ENCODE measurements at regions not wholly inside any gene's neighbourhood (a gene's known extent, or its start where the extent isn't known, plus 50 kb on each side); places are given as distances from the start of the nearest gene placed in this dataset.

DNA sequence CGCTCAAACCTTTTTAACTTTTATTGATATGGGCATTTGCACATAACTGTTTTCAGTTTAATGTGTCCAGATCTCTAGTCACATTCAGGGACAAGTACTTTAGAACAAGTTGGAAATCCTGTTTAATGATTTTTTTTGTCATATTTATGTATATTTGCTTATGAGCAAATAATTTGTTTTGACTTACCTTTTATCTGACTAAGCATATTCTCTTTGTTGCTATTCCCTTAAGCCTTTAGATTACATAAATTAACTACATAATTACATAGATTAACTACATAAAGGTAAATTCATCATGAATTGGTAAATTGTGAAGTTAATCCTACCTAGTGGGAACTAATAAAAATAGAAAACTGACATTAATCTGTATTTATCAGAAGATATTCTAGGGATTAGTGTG, 523.5 kb upstream of the MAN1A1 start:
- no peak overlapping the region for H2BK15ac ChIP-seq (ENCODE audit: low read length)
- H3K4me1 ChIP-seq (replicated peaks in 1 of 4; ENCODE audit: control insufficient read depth in 3 of 4, insufficient read depth in 4 of 4, low read length in 3 of 4), result no peaks in the 10 kb centered on the region
- no peak overlapping the region for H3K4me3 ChIP-seq (ENCODE audit: extremely low read depth in 1 of 4, insufficient read depth in 2 of 4, low read depth in 3 of 4, low read length in 4 of 4)
- no peaks in the 10 kb centered on the region for H3K23me2 ChIP-seq (ENCODE audit: low read depth, low read length)
- H4K5ac ChIP-seq (ENCODE audit: insufficient read length, low read depth, low read length), result no peak overlapping the region
- no peak overlapping the region for H2BK12ac ChIP-seq (ENCODE audit: low read depth, low read length)
- H3K79me1 ChIP-seq (ENCODE audit: low read depth, low read length), result no peaks in the 10 kb centered on the region
- FAIRE-seq, result no peak
- H2BK120ac ChIP-seq (replicated peaks; ENCODE audit: low read depth, low read length), result no peak overlapping the region
- DNase-seq (ENCODE audit: low read depth in 1 of 2, low spot score in 2 of 2), result no peak
- H3K56ac ChIP-seq (replicated peaks; ENCODE audit: insufficient read length, low read depth, low read length), result no peak overlapping the region
- no peak overlapping the region for H4K8ac ChIP-seq (ENCODE audit: extremely low read depth, insufficient read depth, low read length)
- H3K9me3 ChIP-seq (ENCODE audit: insufficient read depth in 2 of 2, low read depth in 1 of 2, low read length in 1 of 2), result no peaks in the 10 kb centered on the region
- WGBS, 2 experiments (ENCODE audit: extremely low coverage in 1 of 2, insufficient coverage in 1 of 2, insufficient read length in 1 of 2, insufficient replicate concordance in 2 of 2, low coverage in 1 of 2, low lambda C conversion rate in 2 of 2, missing lambda C conversion rate in 1 of 2), result 96% methylated on average over 1 of the region's 1 CpG; no CpG with 5 or more reads in 1 of the 2 experiments
- H3K18ac ChIP-seq (ENCODE audit: extremely low read depth, low read length), result no peak overlapping the region
- TF ChIP-seq KDM1A (IDR thresholded peaks at IDR 0.05; ENCODE audit: borderline replicate concordance, low read length) (no peak), CTBP2 (IDR thresholded peaks at IDR 0.05; ENCODE audit: borderline replicate concordance, insufficient read depth, insufficient read length, low read length) (no peak)
- CTCF ChIA-PET (ENCODE audit: partially characterized antibody), result no interaction called here
- no peak overlapping the region for H3K9ac ChIP-seq (replicated peaks in 1 of 4; ENCODE audit: extremely low read depth in 1 of 4, low read depth in 3 of 4, low read length in 3 of 4)
- no peak overlapping the region for H2BK20ac ChIP-seq (ENCODE audit: low read length)
- no peak overlapping the region for H3K4me2 ChIP-seq (ENCODE audit: insufficient read depth in 1 of 2, low read depth in 2 of 2, low read length in 2 of 2)
- no peaks in the 10 kb centered on the region for H4K20me1 ChIP-seq (replicated peaks in 1 of 2; ENCODE audit: control insufficient read depth in 1 of 2, insufficient read depth in 2 of 2, low read length in 2 of 2)
- H3K23ac ChIP-seq (ENCODE audit: insufficient read length), result no peak overlapping the region
- no peaks in the 10 kb centered on the region for H3K36me3 ChIP-seq (ENCODE audit: control insufficient read depth in 2 of 4, insufficient read depth in 4 of 4, low read length in 3 of 4)
- H3K79me2 ChIP-seq (ENCODE audit: control insufficient read depth in 1 of 2, insufficient read depth in 2 of 2, low read length in 2 of 2), result no peaks in the 10 kb centered on the region
- H3K27me3 ChIP-seq (replicated peaks in 1 of 4; ENCODE audit: control insufficient read depth in 3 of 4, extremely low read depth in 1 of 4, insufficient read depth in 3 of 4, low read length in 3 of 4), result no peaks in the 10 kb centered on the region
- no peak overlapping the region for H2AFZ ChIP-seq (ENCODE audit: low read length)
- H2BK5ac ChIP-seq (ENCODE audit: low read depth, low read length), result no peak overlapping the region
- H3K27ac ChIP-seq (ENCODE audit: low read depth, low read length), result no peak overlapping the region
- no peak overlapping the region for H3K14ac ChIP-seq (ENCODE audit: insufficient read length)
- no peak overlapping the region for H4K91ac ChIP-seq (replicated peaks; ENCODE audit: insufficient read length, low read length)
- POLR2A ChIA-PET (ENCODE audit: partially characterized antibody), result no interaction called here
- no peak overlapping the region for H2AK5ac ChIP-seq (ENCODE audit: low read depth, low read length)
- H3K4ac ChIP-seq (replicated peaks; ENCODE audit: insufficient read length, low read depth, low read length), result no peak overlapping the region
